Esophagus muscularis mucosa (tissue), 4 donors: ENCODE measurements at regions not wholly inside any gene's neighbourhood (a gene's known extent, or its start where the extent isn't known, plus 50 kb on each side); places are given as distances from the start of the nearest gene placed in this dataset.

Source experiments
- EP300 ChIP-seq: sonication (generic); formaldehyde crosslinking; IDR thresholded peaks from one replicate; pipeline ENCODE4 v1.6.1; 2017; ENCODE audit warnings: antibody characterized with exemption
- POLR2A ChIP-seq: fragments of 450-650 bp; IDR thresholded peaks from one replicate; pipeline ENCODE4 v1.6.1; 2017; ENCODE audit warnings: antibody characterized with exemption, moderate library complexity, mild to moderate bottlenecking, low read depth
- POLR2AphosphoS5 ChIP-seq, 2 donors: sonication (generic); formaldehyde crosslinking; IDR thresholded peaks; one replicate each; pipeline ENCODE4 v1.6.1; 2017; ENCODE audit warnings: antibody characterized with exemption in 2 of 2
- TF ChIP-seq, protein P1 (sequence below), 3 experiments: fragments of 200-600 bp in 2 of 3; fragments of 450-650 bp in 1 of 3; sonication (generic) in 2 of 3; IDR thresholded peaks; one replicate each; pipeline ENCODE4 v1.5.1; 2017 to 2019; ENCODE audit warnings: antibody characterized with exemption in 3 of 3, mild to moderate bottlenecking in 2 of 3, moderate library complexity in 1 of 3

- TF ChIP-seq, protein P1, sequence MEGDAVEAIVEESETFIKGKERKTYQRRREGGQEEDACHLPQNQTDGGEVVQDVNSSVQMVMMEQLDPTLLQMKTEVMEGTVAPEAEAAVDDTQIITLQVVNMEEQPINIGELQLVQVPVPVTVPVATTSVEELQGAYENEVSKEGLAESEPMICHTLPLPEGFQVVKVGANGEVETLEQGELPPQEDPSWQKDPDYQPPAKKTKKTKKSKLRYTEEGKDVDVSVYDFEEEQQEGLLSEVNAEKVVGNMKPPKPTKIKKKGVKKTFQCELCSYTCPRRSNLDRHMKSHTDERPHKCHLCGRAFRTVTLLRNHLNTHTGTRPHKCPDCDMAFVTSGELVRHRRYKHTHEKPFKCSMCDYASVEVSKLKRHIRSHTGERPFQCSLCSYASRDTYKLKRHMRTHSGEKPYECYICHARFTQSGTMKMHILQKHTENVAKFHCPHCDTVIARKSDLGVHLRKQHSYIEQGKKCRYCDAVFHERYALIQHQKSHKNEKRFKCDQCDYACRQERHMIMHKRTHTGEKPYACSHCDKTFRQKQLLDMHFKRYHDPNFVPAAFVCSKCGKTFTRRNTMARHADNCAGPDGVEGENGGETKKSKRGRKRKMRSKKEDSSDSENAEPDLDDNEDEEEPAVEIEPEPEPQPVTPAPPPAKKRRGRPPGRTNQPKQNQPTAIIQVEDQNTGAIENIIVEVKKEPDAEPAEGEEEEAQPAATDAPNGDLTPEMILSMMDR (IDR thresholded peaks at IDR 0.05): no peak
- TF ChIP-seq POLR2A (no peak), POLR2AphosphoS5 (IDR thresholded peaks at IDR 0.05) (no peak), EP300 (no peak)
Measured at GRCh38 chr1:90359994-90360393, 357.1 kb downstream of the BARHL2 start.
